Fibroblast of lung (primary cell): ENCODE measurements at regions not wholly inside any gene's neighbourhood (a gene's known extent, or its start where the extent isn't known, plus 50 kb on each side); places are given as distances from the start of the nearest gene placed in this dataset.

Experiments
- DNase-seq, 2 donors: peaks; one replicate each; pipeline versions ENCODE4 v3.0.0 to v3.0.0-alpha.2; 2010; ENCODE audit warnings: low read depth in 2 of 2
- H2AFZ ChIP-seq: 2 replicates; pipeline ENCODE4 v1.5.1; 2012; ENCODE audit warnings: low read length, control low read depth, inconsistent platforms
- H3K27ac ChIP-seq: 2 replicates; pipeline ENCODE4 v1.5.1; 2011; ENCODE audit warnings: low read length, control low read depth; ENCODE audit not compliant: insufficient read depth
- H3K27me3 ChIP-seq: 2 replicates; pipeline ENCODE4 v1.5.1; 2011; ENCODE audit warnings: mild to moderate bottlenecking, low read length; ENCODE audit not compliant: control insufficient read depth, insufficient read depth
- H3K36me3 ChIP-seq: 2 replicates; pipeline ENCODE4 v1.5.1; 2011; ENCODE audit warnings: low read length; ENCODE audit not compliant: control insufficient read depth, insufficient read depth
- H3K4me1 ChIP-seq: 2 replicates; pipeline ENCODE4 v1.5.1; 2011; ENCODE audit warnings: low read length; ENCODE audit not compliant: control insufficient read depth, insufficient read depth; ENCODE audit errors: extremely low read depth
- H3K4me2 ChIP-seq: 2 replicates; pipeline ENCODE4 v1.5.1; 2011; ENCODE audit warnings: low read length, control low read depth; ENCODE audit not compliant: insufficient read depth; ENCODE audit errors: extremely low read depth
- H3K4me3 ChIP-seq, 4 experiments: fragments of 200-600 bp in 1 of 4; sonication (generic) in 1 of 4; replicated peaks in 1 of 4; 2 replicates each; pipeline ENCODE4 v1.5.1; 2011 to 2016; ENCODE audit warnings: low read length in 4 of 4, low read depth in 3 of 4, mild to moderate bottlenecking in 3 of 4, control low read depth in 2 of 4, inconsistent platforms in 1 of 4, mixed read lengths in 1 of 4; ENCODE audit not compliant: insufficient read depth in 1 of 4; ENCODE audit errors: control extremely low read depth in 1 of 4
- H3K79me2 ChIP-seq: 2 replicates; pipeline ENCODE4 v1.5.1; 2012; ENCODE audit warnings: mild to moderate bottlenecking, low read length, inconsistent platforms; ENCODE audit not compliant: control insufficient read depth, insufficient read depth
- H3K9ac ChIP-seq: 2 replicates; pipeline ENCODE4 v1.5.1; 2011; ENCODE audit warnings: mild to moderate bottlenecking, low read length, control low read depth; ENCODE audit not compliant: insufficient read depth
- H3K9me3 ChIP-seq: 2 replicates; pipeline ENCODE4 v1.5.1; 2012; ENCODE audit warnings: low read depth, low read length; ENCODE audit not compliant: control insufficient read depth, insufficient read depth
- H4K20me1 ChIP-seq: 2 replicates; pipeline ENCODE4 v1.5.1; 2011; ENCODE audit warnings: low read length; ENCODE audit not compliant: control insufficient read depth, insufficient read depth; ENCODE audit errors: extremely low read depth
- CTCF ChIP-seq, 2 donors: IDR thresholded peaks in 1 of 2; conservative IDR thresholded peaks in 1 of 2; 1 replicate in 1 of 2; 2 replicates in 1 of 2; pipeline ENCODE4 v1.5.1; 2011 to 2012; ENCODE audit warnings: low read length in 2 of 2, control low read depth in 1 of 2, inconsistent platforms in 1 of 2, low read depth in 1 of 2, mild to moderate bottlenecking in 1 of 2
- EZH2 ChIP-seq: IDR thresholded peaks from 2 replicates; pipeline ENCODE4 v1.5.1; 2012; ENCODE audit warnings: low read length, control low read depth, mild to moderate bottlenecking; ENCODE audit errors: missing control alignments

- H4K20me1 ChIP-seq: no peaks in the 10 kb centered on the region
- H3K36me3 ChIP-seq: no peaks in the 10 kb centered on the region
- no peaks in the 10 kb centered on the region for H3K9me3 ChIP-seq
- no peak overlapping the region for H2AFZ ChIP-seq
- H3K4me3 ChIP-seq: no peak overlapping the region
- DNase-seq: peak; percentile 20 to 82
- H3K9ac ChIP-seq: no peak overlapping the region
- H3K4me2 ChIP-seq: no peak overlapping the region
- H3K27ac ChIP-seq: no peak overlapping the region
- TF ChIP-seq EZH2 (no peak), CTCF (conservative IDR thresholded peaks at IDR 0.05 in 1 of 2, IDR thresholded peaks at IDR 0.05 in 1 of 2; ENCODE audit: low read depth in 1 of 2, low read length in 2 of 2) (no peak)
- no peaks in the 10 kb centered on the region for H3K27me3 ChIP-seq
- H3K79me2 ChIP-seq: no peaks in the 10 kb centered on the region
- H3K4me1 ChIP-seq: no peaks in the 10 kb centered on the region
Measured at GRCh38 chr6:166691199-166691598, 64.1 kb upstream of the RPS6KA2 start.

GRCh38 chr6:166689687-166690086 lies 62.6 kb upstream of the RPS6KA2 start:
- Histone ChIP-seq H3K79me2 (no peaks in the 10 kb centered on the region), H3K36me3 (no peaks in the 10 kb centered on the region), H3K27ac (no peak overlapping the region), H3K9ac (no peak overlapping the region), H4K20me1 (no peaks in the 10 kb centered on the region), H3K27me3 (no peaks in the 10 kb centered on the region), H2AFZ (no peak overlapping the region), H3K4me3 (no peak overlapping the region), H3K4me2 (no peak overlapping the region), H3K4me1 (no peaks in the 10 kb centered on the region), H3K9me3 (no peaks in the 10 kb centered on the region)
- no peak for DNase-seq
- TF ChIP-seq EZH2 (no peak), CTCF (conservative IDR thresholded peaks at IDR 0.05 in 1 of 2, IDR thresholded peaks at IDR 0.05 in 1 of 2; ENCODE audit: low read depth in 1 of 2, low read length in 2 of 2) (no peak)

- Histone ChIP-seq H3K4me3 (no peak overlapping the region), H3K36me3 (no peaks in the 10 kb centered on the region), H3K79me2 (no peaks in the 10 kb centered on the region), H2AFZ (no peak overlapping the region), H3K27me3 (no peaks in the 10 kb centered on the region), H3K4me1 (no peaks in the 10 kb centered on the region), H3K9ac (no peak overlapping the region), H3K4me2 (no peak overlapping the region), H4K20me1 (no peaks in the 10 kb centered on the region), H3K27ac (no peak overlapping the region), H3K9me3 (no peaks in the 10 kb centered on the region)
- no peak for TF ChIP-seq CTCF (conservative IDR thresholded peaks at IDR 0.05 in 1 of 2, IDR thresholded peaks at IDR 0.05 in 1 of 2; ENCODE audit: low read depth in 1 of 2, low read length in 2 of 2)
- TF ChIP-seq EZH2: no peak
- no peak for DNase-seq
Measured at GRCh38 chr6:166688901-166689300, 61.9 kb upstream of the RPS6KA2 start.
